Stimulated activated CD4-positive, alpha-beta T cell treated with anti-CD3 and anti-CD28 coated beads, TNF-alpha, amount 100 ng/mL, for 1 hour (primary cell): ENCODE measurements at regions not wholly inside any gene's neighbourhood (a gene's known extent, or its start where the extent isn't known, plus 50 kb on each side); places are given as distances from the start of the nearest gene placed in this dataset.

ENCODE experiments used
- DNase-seq, 3 donors: peaks; one replicate each; pipeline ENCODE4 v3.0.0-alpha.2; 2020; ENCODE audit warnings: low read depth in 3 of 3, low spot score in 1 of 3

DNA sequence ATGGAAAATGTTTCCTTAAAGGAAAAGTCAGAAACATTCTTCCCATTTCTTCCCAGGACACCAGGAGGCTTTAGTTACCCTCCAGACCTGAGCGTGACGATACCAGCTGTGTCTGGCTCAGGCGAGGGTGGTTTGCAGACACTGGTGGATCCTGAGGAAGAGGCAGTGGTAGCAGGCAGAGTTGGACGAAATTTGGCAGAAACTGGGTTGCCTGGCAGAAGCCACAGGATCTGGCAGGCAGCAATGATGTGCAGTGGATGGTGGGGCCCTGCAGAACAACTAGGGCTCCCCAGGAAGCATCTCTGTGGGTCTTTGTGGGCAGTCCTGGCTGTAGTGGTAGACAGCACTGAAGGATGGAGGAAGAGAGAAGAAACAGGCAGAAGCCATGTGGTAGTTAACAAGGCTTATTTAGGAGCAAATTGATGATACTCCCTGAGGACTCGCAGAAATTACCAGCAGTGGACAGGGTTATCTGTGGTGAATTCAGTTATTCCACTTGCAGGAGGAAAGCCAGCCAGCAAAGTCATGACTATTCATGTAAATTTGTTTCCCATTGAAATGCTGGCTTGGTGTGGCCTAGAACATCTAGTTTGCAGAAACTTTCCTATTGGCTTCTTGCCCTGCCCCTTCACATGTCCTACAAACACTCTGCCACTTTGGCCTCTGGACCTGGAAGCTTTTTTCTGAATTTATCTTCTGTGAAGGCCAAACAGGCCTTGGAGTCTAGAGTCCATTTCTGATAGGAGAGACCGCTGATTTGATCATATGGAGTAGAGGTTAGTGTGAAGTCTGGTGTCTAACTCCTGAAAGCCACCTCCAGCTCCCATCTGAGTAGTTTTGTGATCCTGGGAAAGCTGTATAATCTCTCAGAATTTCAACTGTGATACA is 212.0 kb downstream of the DMRT2 start:
- DNase-seq = no peak

DNA sequence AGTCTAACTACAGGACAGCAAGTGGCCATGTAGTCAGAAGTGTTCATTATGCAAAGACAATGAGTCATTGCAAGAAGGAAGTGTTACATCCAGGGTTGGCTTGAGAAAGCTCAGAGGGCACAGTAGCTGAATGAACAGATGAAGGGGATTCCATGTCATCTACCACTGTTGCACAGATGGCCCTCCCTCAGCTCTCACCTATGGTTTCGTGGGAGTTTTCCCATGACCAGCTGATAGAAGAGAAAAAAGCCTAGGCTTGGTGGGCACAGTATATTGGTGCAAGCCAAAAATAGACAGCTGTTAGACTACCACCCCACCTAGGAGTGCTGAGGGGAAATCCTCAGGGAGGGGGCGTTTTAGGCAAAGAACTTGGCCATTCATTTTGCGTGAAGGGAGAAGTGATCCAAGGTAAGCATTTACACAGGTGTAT is 217.0 kb downstream of the DMRT2 start:
- DNase-seq = no peak

- DNase-seq = no peak
Observed at GRCh38 chr9:1267581-1267980, 217.4 kb downstream of the DMRT2 start.

DNA sequence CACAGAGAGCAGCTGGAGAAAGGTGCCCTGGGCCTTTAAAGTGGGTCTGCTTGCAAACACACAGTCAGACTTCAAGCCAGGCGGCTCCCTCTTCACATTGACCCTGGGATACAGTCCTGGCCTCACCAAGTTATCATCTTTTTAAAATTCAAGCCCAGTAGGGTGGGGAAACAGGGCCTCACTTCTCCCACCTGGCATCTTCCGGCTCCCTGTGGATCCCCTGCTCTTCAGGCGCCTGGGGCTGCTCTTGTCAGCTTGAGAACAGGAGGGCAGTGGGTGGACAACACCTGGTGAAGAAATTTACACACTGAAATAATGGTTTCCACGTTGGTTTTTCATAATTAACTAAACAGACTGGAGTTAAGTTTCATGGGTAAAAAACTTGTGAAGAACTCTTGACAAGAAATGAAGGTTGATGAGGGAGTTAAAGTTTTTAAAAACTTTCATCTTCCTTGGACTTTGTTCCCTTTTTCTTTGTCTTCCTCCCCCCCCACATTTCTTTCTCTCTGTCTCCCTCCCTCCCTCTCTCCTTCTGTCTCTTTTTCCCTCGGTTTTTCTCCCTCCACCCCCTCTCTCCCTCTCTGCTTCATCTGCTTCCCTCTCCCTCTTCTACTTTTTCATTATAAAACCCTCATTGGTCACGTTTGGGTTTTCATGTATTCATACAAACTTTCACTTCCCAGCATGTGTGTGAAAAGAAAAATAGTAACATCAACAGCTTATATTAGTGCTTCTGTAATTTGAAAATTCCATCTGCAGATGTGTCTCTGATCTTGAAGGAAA is 219.6 kb downstream of the DMRT2 start:
- no peak for DNase-seq

DNA sequence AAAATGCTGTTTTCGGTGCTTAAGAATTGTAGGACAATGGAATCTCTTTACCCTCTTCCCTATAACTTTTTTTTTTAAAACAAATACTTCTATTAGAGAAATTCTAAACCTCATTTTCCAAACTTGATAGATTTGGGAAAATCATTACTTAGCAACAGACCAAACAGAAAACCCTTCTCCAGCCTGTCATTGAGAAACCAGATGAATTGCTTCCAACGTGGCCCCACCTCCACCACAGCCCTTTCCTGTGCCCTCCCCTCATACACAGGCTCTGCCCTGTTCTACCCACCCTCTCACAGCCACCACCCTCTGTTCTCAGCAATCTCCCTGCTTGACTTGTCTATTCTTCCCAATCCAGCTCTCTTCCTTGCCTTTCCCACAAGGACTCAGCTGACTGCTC is 221.2 kb downstream of the DMRT2 start:
- DNase-seq = no peak

- no peak for DNase-seq
Observed at GRCh38 chr9:1271786-1272185, 221.6 kb downstream of the DMRT2 start.

DNA sequence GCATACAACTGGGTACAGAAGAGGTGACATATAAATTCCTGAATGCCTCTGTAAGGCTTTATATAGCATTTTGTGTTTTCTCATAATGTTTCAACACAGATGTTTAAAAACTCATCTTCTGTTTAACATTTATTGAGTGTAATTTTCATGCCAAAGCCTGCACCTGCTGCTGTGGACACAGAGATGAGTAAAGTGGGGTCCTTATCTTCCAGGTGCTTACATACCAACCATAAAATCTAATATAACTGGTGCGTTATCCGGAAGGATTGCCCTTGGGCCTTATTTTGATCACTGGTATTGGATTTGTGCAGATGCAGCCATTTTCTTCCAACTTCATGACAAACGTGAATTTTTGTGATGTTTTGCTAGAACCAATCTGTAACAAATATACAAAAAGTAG is 222.3 kb downstream of the DMRT2 start:
- no peak for DNase-seq

- DNase-seq = no peak
Observed at GRCh38 chr9:1273859-1274258, 223.7 kb downstream of the DMRT2 start.

GRCh38 chr9:1274334-1274733 is 224.2 kb downstream of the DMRT2 start:
- no peak for DNase-seq

GRCh38 chr9:1276474-1276873 is 226.3 kb downstream of the DMRT2 start:
- DNase-seq = no peak

GRCh38 chr9:1284727-1285126 is 234.6 kb downstream of the DMRT2 start:
- no peak for DNase-seq

DNA sequence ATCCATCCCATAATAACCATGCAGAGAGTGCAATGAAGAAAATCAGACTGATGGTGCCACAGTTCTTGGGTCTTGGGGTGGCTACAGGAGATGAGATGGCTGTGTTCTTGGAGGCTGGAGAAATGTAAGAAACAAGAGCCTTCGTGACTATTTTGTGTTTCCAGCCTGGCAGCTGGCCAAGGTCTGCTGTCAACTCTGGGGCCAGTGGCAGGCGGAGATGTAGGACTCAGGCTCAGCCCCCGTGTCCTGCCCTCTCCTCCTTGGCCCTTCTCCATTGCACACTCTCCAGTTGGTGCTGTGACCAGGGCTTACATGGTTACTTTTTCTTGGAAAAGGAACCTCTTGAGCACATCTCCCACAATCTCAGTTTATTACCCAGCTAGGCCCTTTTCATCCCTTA is 235.4 kb downstream of the DMRT2 start:
- no peak for DNase-seq

DNA sequence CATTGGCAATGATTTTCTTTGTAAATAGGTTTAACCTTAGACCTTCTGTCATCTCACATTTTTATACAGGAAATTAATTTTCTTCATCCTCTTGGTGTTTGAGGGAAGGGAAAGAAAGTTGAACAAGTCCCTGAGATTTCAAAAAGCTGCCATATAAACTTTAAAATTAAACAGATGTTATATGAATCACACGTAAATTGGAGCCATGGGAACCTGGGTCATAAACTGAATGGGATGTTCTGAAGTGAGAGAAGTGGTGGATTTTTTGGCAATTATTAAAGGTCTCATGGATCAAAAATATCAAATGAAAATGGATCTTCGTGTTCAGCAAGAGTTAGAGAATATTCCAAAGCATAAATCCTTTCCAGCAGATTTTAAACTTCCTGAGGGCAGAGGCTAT is 242.2 kb downstream of the DMRT2 start:
- DNase-seq = no peak

DNA sequence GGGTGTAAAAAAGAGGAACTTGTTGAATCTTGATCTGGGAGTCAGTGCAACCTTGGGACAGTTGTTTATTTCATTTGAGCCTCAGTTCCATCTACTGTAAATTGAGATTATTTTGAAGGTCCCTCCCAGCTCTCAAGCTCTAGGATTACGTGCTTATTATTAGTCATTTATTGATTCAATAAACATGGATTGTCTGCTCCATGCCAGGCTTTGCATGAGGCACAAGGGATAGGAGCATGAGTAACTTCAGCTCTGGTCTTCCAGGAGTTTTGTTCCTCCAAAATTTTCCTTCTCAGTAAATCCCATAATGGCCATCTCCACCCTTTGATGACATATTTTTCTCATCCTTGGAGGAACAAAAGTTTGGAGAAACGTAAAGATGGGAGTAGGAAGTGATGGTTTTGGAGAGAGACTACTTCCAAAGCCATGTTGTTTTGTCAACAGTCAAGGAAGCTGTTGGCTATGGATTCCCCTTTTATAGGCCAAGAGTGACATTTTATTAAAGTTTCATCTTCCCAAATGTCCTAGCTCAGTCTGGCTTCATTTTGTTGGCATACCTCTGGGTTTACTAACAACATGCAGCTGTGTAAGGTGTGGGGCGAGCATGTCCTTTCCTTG is 244.6 kb downstream of the DMRT2 start:
- DNase-seq = no peak

- DNase-seq = no peak
Observed at GRCh38 chr9:1296331-1296730, 246.2 kb downstream of the DMRT2 start.

DNA sequence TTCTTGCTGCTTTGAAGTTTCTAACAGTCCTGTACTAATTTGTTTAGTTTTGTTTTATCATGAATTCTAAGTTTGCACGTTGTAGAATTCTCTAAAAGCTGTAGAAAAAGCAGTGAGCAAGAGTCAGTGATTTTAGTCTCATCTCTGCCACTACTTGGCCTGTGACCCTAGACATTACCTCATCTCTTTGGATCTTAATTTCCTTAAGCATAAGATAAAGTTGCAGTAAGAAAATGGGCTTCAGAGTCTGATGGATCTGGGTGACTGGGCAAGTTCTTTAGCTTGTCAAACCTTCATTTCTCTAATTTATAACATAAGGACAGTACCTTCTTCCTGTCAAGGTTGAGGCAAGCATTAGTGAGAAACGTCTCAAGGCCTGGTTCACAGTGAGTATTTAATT is 247.9 kb downstream of the DMRT2 start:
- no peak for DNase-seq

DNA sequence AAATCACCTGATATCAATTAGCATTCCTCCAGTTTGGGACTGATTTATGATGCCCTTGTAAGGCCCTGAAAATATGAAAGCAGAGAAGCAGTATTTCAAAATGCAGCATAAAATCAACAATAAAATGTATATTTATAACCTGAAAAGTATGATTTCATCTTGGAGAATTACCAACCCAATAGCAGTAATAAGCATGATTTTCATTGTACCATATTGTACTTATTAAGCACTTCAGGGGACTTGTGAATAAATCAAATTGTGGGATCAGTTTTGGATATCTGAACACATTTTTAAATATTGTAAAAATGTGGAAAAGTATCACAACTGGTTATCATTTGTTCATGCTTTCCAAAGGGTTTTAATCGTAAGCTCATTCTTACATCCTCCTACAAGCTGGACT is 250.8 kb downstream of the DMRT2 start:
- DNase-seq = no peak

DNA sequence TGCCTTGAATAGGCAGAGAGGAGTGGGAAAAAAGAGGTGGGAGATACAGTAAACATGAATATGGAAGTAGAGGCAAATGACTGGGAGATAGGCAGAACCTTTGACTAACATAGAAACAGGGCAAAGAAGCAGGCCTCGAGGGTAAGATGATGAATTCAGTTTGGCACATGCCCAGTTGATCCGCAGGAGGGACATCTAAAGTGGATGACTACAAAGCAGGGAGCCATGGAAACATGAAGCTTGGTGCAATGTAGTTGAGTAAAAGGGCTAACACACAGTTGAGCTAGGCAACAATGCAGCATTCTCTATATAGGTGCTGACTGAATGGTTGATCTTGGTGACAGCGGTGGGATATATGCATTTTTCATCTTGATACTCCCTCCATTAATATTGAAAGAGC is 253.8 kb downstream of the DMRT2 start:
- DNase-seq = no peak

DNA sequence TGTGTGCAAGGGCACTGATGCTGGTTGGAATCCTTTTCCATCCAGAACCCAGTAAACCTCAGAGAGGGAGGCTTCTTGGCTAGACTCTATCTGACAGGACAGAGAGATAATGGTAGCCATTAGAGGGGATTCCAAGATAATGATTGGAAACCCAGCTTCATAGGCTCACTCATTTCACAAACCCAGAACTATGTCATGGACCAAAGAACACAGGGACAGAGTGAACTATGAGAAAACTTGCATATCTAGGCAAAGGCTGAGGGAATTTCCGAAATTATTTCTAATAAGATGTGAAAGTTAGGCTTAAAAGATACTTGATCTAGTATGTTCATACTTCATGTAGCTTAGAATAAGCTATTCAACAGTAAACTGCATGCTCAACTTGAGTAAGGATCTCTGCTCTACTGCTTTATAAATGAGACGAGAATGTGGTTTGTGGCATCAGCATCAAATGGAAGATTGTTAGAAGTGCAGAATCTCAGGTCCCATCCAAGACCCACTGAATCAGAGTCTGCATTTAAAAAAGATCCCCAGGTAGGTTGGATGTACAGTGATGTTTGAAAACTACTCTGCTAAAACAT is 261.4 kb downstream of the DMRT2 start:
- no peak for DNase-seq

GRCh38 chr9:1319436-1319835 is 269.3 kb downstream of the DMRT2 start:
- DNase-seq = no peak

GRCh38 chr9:1320051-1320557 is 269.9 kb downstream of the DMRT2 start:
- no peak for DNase-seq
